ENCODE measurements at regions not wholly inside any gene's neighbourhood (a gene's known extent, or its start where the extent isn't known, plus 50 kb on each side); places are given as distances from the start of the nearest gene placed in this dataset.

DNA sequence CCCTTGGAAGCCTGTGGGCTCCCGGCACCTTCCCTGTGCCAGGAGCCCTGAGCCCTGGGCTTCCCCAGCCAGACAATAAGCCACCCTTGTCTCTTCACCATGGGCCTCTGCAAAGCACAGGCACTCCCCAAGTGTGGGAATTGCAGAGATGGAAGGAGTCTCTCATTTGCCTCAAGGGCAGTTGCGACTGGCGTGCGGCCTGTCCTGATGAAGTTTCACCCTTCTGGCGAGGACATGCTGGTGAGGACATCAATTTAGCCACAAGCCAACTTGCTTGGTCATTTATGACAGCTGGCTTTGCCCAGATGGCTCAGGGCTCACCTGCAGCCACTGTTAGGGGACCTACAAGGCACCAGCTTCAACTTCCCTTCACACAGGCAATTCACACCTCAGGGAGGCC, 180.2 kb downstream of the ANAPC1 start:
- DNase-seq, result no peak

DNA sequence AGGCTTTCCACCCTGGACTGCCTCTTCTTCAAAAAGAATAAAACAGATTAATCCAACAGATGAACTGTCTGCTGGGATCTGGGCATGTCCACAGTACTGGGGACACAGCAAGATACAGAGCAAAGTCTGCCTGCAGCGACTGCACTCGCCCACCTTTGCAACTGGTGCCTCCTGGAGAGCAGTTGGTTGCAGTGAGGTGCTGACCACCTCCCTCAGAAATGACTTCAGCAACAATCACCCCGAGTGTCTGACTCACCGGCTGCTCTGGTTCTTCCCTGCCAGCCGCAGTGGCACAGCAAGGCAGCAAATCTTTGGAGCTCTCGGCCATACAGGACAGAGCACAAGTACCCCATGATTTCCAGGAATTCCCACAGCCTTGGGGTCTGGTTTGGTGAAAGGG, 179.7 kb downstream of the ANAPC1 start:
- DNase-seq, result peak; percentile 51

DNA sequence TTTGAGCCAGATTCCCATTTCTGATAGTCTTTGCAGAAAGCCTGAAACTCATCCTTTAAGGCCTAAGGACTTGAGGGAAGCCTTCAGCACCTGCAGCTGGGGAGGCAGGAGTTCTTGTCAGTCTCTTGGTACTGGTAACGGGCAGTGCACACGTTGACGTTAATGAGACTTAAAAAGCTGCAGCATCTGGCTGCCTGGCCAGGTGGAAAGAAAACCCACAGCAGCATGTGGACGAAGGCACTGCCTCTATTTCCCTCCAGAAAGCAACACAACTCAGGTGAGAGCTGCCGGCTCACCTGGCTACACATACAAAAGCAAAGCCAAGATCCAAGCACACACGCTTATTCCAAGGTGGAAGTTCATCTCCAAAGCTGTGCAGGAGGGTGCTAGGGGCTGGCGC, 178.8 kb downstream of the ANAPC1 start:
- DNase-seq, result no peak

DNA sequence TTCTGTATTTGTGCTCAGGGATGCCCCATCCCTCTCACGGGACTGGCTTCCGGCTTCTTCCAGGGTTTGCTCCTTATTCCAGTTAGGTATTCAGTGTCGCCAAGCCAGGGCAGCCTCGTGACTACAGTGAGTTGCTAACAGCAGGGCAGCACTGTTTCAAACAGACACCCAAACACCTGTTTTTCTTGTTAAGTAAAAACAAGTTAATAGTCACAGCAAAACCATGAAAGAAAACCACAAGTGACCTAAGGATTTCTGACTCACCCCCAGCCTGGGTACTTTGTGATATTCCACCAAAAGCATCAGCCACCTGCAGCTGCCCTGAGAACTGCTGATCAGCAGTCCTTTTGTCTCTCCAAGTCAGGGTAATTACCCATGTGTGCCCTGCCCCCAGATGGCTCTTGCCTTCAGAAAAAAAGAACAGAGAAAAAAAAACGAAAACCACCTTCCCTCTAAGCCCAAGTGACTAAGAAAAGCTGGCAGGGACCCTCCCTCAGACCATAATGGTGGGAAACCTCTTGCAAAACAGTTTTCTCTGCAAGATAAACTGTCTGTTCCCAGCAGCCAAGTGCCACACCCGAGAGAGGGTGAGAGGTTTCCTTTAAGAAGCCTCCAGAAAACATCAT, 178.2 kb downstream of the ANAPC1 start:
- peak; percentile 78 for DNase-seq

DNA sequence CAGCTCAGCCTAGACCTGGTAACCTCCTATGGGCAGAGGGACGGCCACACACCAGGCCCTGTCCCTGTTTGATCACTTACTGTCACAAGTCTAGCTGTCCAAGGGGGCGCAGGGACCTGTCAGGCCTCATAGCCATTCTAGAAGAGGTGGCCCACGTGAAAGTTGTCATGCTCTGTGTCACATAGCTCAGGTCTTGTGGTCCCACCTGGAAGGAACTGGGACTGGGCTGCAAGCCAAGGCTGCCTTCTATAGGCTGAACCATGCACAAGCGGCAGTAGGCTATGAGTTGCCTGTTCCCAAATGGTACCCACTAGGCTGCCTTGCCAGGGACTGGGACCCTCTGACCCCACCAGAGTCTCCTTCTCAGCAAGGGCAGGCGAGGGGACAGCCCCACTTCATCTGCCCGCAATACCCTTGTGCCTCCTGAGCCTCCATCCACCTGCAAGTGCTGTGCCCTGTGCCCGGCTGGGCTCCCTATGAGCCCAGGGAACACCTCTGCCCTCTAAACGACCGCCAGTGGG, 177.5 kb downstream of the ANAPC1 start:
- DNase-seq, result peak; percentile 37

DNA sequence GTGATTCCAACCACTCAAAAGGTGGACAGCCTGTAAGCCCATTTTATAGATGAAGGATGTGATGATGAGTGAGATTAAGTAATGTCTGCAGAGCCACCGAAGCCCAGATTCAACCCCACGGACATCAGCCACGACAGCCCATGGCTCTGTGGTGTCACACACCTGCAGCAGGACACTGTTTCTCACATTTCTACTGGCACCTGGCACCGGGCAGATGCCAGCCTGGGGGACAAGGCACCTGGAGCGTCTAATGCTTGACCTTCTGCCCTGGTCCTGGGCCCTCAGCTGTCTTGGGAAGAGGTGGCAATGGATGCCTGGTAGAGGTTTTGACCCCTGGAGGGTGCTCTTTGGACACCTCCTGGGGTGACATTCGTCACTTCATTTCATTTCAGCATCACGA, 176.3 kb downstream of the ANAPC1 start:
- DNase-seq, result no peak

DNA sequence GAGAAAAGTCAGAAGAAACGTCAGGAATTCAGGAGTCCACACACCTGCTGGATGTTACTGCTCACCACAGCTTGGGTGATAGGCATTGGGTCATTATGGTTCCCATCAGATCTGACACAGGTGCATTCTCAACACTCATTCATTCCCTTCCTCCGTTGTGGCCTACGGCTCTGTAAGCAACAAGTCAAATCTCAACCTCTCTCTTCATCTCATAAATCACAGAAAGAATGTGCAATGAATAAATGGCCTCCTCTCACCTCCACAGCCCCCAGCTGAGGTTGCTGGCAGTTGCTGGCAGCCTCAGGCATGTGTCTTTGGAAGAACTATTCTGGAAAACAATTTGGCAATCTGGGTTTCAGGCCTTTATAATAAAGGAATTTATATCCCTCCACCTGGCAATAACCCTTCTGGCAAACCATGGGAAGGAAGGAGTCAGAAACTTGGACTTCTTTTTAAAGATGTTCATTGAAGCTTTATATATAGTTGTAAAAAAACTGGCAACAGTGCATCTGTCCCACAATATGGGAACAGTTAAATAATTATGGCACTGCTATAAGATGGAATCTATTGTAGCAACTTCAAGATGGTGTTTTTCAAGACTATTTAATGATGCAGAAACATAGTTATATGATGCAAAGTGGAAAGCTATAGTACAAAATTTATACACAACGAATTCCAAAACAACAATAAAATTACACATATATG, 175.4 kb downstream of the ANAPC1 start:
- DNase-seq, result no peak

DNA sequence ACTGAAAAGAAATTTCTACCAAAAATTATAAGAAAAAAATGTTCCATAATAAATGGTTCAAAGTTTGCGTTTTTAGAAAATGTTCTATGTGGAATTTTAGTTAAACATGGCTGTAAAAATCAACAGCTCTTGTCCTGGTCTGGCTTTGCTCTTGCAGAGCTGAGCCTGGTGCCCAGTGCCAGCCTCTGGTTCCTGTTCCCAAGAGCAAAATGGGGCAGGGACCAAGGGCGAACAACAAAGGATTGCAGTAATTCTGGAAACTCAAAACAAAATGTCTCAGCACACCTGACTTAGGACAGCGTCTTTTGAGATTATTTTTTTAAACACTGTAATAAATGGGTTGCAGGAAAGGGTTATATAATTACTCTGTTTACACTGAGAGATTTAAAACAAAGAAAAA, 174.7 kb downstream of the ANAPC1 start:
- DNase-seq, result no peak

DNA sequence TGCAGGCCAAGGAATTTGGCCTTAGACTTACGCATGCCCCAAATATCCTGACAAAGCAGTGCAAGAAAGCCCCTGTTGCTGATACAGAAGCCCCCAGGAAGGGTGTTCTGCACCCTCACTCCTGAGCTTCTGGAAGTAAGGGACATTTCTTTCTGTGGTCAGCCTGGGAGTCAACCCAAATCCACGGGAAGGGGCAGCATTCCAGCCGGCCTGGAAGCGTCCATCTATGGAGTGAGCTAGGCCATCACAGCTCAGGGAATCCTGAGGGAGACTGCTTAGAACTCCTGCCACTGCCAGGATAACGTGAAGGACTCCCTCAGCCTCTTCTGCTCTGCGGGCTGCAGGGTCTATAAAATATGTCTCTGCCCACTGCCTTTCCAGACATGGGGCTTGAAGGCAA, 173.9 kb downstream of the ANAPC1 start:
- no peak for DNase-seq

DNA sequence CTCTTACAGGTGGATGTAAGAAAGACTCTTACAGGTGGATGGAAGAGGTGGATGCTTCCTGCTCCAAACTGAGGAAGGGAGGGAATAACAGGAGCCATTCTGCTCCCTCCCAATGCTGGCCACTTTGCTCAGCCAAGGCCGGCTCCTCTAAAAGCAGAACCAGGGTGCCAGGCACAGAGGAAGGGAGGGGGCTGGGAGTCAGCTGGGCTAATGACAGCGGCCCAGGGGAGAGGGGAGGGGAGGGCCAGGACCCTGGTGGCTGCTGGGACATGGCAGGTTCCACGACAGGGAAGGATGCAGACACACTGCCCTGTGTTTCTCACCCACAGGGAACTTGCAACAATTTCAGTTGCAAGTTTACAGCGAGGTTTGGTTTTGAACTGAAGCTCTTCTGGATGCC, 173.4 kb downstream of the ANAPC1 start:
- no peak for DNase-seq

DNA sequence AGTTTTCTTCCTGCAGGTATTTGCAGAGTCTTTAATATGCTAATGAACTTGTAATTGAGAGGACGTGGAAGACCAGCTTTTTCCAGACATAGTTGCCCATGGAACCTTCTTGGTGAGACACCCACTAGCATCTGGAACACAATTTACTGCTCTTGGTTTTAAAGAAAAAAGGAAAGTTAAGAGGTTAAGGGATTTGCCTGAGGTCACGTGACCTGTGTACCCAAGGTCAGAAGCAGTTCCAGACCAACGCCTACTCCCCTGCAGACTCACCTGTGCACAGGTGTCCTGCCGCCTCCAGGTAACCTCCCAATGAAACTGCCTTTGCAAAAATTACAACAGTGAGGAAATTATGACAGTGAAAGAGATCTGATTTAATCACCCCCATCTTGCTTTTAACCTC, 172.7 kb downstream of the ANAPC1 start:
- DNase-seq, result no peak

DNA sequence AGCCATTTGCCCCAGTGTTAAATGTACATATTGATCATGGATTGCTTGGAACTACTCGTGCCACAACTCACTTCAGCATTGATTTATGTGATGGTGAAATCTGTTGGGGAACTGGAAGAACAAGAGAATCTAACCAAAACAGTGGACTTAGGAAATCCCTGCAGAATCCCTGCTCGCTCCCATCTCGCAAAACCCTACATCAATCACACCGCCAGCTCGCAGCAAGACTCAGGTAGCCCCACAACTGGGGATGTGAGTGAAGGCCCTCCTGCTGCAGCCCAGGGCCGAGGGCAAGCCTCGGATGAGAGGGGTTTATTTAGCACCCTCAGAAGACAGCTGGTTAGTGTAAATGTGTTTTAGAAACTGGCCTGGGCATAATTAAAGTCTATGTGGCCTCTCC, 171.6 kb downstream of the ANAPC1 start:
- DNase-seq, result no peak

DNA sequence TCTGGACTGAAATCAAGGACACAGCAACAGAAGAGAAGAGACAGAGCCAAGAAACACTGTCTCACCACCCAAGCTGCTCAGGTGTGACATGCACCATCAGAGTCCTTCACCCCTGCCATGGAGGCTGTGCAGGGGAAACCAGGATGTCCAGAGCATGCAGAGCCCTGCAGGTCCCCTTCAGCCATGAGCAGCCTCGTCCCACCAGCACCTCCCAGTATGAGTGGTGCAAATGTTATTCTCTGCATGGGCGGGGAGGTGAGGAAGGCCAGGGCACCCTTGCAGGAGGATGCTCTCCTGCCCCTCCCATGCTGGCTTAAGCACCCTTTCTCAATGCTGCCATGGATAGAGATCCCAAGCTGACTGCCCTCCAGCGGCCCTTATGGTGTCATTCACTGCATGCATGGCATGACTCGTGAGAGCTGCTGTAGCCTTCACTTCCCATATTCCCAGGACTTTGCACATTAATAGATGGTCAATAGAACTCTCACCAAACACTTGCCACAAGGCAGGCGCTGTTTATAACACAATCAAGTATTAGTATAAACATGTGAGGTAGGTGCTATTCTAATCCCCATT, 171.0 kb downstream of the ANAPC1 start:
- no peak for DNase-seq

DNA sequence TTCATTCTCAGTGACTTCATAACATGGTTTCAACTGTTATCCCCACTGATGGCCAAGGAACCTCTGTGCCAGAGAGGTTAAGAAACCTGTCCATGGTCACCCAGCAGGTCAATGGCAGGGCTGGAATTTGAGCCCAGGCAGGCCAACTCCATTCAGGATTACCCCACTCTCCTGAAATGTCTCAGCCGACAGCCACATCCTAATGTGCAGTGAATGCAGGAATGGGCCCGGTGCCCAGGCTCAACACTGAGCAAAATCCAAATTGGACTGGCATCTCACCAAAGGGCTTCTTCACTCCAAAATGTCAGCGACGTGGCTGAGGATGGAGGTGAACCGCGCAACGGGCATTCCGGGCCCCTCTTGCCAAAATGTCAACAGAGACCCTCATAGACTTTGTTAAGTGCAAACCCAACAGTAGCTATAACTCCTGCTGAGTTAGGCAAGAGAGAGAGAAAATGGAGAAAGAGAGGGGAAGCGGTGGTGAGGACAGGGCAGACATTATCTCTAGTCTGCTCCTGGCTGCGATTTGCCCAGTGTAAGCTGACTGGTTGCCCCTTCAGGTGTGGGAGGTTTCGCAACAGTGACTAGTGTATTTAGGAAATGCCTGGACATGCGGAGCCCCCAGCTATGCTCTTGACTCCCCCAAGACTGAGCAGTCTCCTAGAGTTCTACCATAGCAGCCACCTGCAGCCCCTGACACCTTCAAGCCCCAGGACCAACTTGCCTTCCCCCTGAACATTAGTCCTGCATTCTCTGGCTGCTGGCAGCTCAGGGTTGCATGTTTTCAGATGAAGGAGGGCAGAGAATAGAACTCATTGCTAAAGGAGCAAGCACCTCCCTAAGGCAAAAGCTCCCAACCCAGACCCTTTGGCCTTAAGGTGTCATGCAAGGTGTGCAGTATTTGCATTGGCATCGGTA, 167.7 kb downstream of the ANAPC1 start:
- DNase-seq, result no peak

DNA sequence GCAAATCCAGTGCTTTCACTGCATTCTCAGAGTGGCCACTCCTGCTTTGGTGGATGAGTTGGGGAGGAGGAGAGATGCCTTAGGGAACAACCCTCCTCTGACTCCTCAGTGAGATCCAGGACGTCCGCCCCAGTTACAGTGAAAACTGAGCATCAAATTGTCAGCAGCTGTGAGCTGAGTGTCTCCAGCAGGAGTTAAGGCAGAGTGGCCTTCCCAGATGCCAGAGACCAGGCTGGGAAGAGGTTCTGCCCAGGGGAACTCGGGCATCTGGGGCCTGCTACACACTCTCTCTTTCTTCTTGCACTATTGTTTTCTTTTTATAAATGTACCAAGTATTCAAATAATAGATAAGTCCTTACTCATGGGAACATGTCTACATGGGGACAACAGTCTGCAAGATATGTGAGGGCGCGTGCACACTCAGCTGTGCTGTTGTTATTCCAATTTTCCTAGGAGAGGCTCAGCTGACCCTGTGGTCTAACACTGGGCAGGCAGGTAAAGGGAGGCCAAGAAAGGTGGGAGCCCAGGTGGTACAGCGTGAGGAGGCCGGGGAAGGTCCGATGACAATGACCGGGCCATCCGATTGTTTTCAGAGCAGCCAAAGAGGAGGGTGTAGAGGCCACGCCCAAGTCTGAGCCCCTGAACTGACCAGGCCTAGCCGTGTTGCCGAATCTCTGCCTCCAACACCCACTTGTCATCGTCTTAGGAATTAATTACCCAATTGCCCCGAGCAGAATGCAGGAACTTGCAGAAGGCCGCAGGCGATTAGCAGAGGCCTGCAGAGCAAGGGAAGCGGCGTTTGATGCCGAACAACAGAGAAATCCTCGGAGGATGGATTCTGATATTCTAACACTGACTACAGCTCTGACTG, 166.9 kb downstream of the ANAPC1 start:
- no peak for DNase-seq

Measured in activated CD4-positive, alpha-beta T cell treated with anti-CD3 and anti-CD28 coated beads for 48 hours (primary cell).